Neural progenitor cell (in vitro differentiated cells): ENCODE measurements at regions not wholly inside any gene's neighbourhood (a gene's known extent, or its start where the extent isn't known, plus 50 kb on each side); places are given as distances from the start of the nearest gene placed in this dataset.
"Not testable (repeated sequence)": the region's sequence is repeated elsewhere in the genome, so short reads cannot be mapped to it uniquely, and the experiment has no call there.

Experiments
- EZH2 ChIP-seq: fragments of 200-600 bp; sonication (generic); IDR thresholded peaks from 2 replicates; pipeline ENCODE4 v1.6.1; 2017; ENCODE audit warnings: antibody characterized with exemption, mild to moderate bottlenecking, moderate library complexity
- EZH2phosphoT487 ChIP-seq: fragments of 200-600 bp; sonication (generic); IDR thresholded peaks from 2 replicates; pipeline ENCODE4 v1.6.1; 2017; ENCODE audit warnings: antibody characterized with exemption
- TF ChIP-seq, protein P1 (sequence below): fragments of 200-600 bp; sonication (generic); IDR thresholded peaks from 2 replicates; pipeline ENCODE4 v1.5.1; 2017; ENCODE audit warnings: antibody characterized with exemption, mild to moderate bottlenecking

DNA sequence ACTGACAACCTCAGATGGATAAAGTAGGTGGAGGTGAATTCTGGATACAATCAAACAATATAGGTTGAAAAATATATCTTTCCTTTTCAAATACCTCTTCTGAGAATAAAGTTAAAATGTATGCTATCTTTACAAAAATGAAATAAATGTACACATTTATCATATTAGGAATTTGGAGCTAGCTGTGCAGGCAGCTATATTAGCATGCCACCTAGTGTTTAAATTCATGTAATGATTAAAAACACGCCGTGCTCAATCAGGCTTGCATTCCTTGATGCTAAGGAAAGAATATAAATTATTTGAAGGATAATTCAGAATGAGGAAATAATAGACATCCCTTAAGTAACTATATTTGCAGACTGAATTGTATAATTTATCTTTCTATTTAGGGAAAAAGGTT, 460.7 kb upstream of the USP9Y start:
- TF ChIP-seq, protein P1, sequence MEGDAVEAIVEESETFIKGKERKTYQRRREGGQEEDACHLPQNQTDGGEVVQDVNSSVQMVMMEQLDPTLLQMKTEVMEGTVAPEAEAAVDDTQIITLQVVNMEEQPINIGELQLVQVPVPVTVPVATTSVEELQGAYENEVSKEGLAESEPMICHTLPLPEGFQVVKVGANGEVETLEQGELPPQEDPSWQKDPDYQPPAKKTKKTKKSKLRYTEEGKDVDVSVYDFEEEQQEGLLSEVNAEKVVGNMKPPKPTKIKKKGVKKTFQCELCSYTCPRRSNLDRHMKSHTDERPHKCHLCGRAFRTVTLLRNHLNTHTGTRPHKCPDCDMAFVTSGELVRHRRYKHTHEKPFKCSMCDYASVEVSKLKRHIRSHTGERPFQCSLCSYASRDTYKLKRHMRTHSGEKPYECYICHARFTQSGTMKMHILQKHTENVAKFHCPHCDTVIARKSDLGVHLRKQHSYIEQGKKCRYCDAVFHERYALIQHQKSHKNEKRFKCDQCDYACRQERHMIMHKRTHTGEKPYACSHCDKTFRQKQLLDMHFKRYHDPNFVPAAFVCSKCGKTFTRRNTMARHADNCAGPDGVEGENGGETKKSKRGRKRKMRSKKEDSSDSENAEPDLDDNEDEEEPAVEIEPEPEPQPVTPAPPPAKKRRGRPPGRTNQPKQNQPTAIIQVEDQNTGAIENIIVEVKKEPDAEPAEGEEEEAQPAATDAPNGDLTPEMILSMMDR, result not testable (repeated sequence)
- not testable (repeated sequence) for TF ChIP-seq EZH2phosphoT487, EZH2
